Panc1 (cell line): ENCODE measurements at regions not wholly inside any gene's neighbourhood (a gene's known extent, or its start where the extent isn't known, plus 50 kb on each side); places are given as distances from the start of the nearest gene placed in this dataset.

Experiments
- ATAC-seq: fragments of 200-7000 bp; cut with Tn5 transposase; 2 replicates; pipeline ENCODE4 v1.9.1; 2020; ENCODE audit warnings: mild to moderate bottlenecking, moderate library complexity
- BruUV-seq: library from RNA; stranded (reverse); fragments of 400-500 nt; replicated peaks from 2 replicates; lab custom pipeline; 2021; lab: Mats Ljungman, UMichigan
- CTCF ChIA-PET: fragments of 300-600 bp; sonication (Branson Sonifier 250); formaldehyde crosslinking; loops from one replicate; lab custom pipeline; 2022; ENCODE audit warnings: antibody characterized with exemption; lab: Charles Lee
- POLR2A ChIA-PET: fragments of 300-600 bp; sonication (Branson Sonifier 250); formaldehyde crosslinking; loops from one replicate; lab custom pipeline; 2022; ENCODE audit warnings: antibody characterized with exemption; lab: Charles Lee
- DNase-seq: peaks from one replicate; pipeline ENCODE4 v3.0.0-alpha.2; 2010; ENCODE audit warnings: low read depth, low spot score
- H3K27ac ChIP-seq: 2 replicates; pipeline ENCODE4 v1.5.1; 2011; ENCODE audit warnings: mild to moderate bottlenecking, low read length, inconsistent platforms
- H3K27me3 ChIP-seq: fragments of 200-500 bp; sonication (Bioruptor generic); 2 replicates; pipeline ENCODE4 v1.6.0; 2014; ENCODE audit warnings: low read length, inconsistent platforms; ENCODE audit not compliant: control insufficient read depth, insufficient read depth
- H3K36me3 ChIP-seq: fragments of 200-500 bp; sonication (Bioruptor generic); 2 replicates; pipeline ENCODE4 v1.5.1; 2014; ENCODE audit warnings: inconsistent platforms, mild to moderate bottlenecking, low read length, moderate library complexity; ENCODE audit not compliant: control insufficient read depth, insufficient read depth
- H3K4me1 ChIP-seq: 2 replicates; pipeline ENCODE4 v1.5.1; 2011; ENCODE audit warnings: inconsistent platforms, mild to moderate bottlenecking, low read length, moderate library complexity; ENCODE audit not compliant: control insufficient read depth, insufficient read depth
- H3K4me3 ChIP-seq, 2 experiments: 2 replicates each; pipeline ENCODE4 v1.5.1; 2011 to 2012; ENCODE audit warnings: low read depth in 2 of 2, low read length in 2 of 2, mild to moderate bottlenecking in 2 of 2, inconsistent platforms in 1 of 2, moderate library complexity in 1 of 2
- H3K9me3 ChIP-seq: fragments of 200-500 bp; sonication (Bioruptor generic); 2 replicates; pipeline ENCODE4 v1.5.1; 2014; ENCODE audit warnings: low read depth, mild to moderate bottlenecking, inconsistent platforms, low read length, moderate library complexity; ENCODE audit not compliant: control insufficient read depth, insufficient read depth
- CTCF ChIP-seq: fragments of 450-650 bp; IDR thresholded peaks from 2 replicates; pipeline ENCODE4 v1.5.1; 2017; ENCODE audit warnings: mild to moderate bottlenecking
- POLR2AphosphoS5 ChIP-seq: IDR thresholded peaks from 2 replicates; pipeline ENCODE4 v1.6.1; 2012; ENCODE audit warnings: mild to moderate bottlenecking, low read depth, low read length, moderate library complexity
- REST ChIP-seq, 2 experiments: IDR thresholded peaks; 2 replicates each; pipeline ENCODE4 v1.6.1; 2011 to 2012; ENCODE audit warnings: low read depth in 2 of 2, control low read depth in 1 of 2, low read length in 1 of 2, mild to moderate bottlenecking in 1 of 2, moderate library complexity in 1 of 2; ENCODE audit not compliant: insufficient read depth in 1 of 2
- SIN3A ChIP-seq: IDR thresholded peaks from 2 replicates; pipeline ENCODE4 v1.6.1; 2012; ENCODE audit warnings: low read depth, mild to moderate bottlenecking, low read length, moderate library complexity, borderline replicate concordance; ENCODE audit not compliant: insufficient read depth
- TCF7L2 ChIP-seq: IDR thresholded peaks from 2 replicates; pipeline ENCODE4 v1.6.1; 2011; ENCODE audit warnings: mild to moderate bottlenecking, low read depth, low read length, inconsistent platforms
- in situ Hi-C: cut with HindIII; loops from 2 replicates; pipeline ENCODE4 v1.10.0; 2016; ENCODE audit warnings: low sequenced_read_pairs, low pct_unique_long_range_greater_than_20kb
- intact Hi-C: fragments of 100-400 bp; cut with micrococcal nuclease; formaldehyde crosslinking; loops from one replicate; pipeline ENCODE4 v1.10.0; 2022; ENCODE audit not compliant: unreplicated experiment

GRCh38 chr5:56648460-56649034 is 166.8 kb upstream of the MAP3K1 start:
- H3K27ac ChIP-seq = no peak overlapping the region
- H3K27me3 ChIP-seq = peaks cover 2% of the 10 kb centered on the region; the same call in 1 of the 2 replicates
- in situ Hi-C loops (no loop called here), intact Hi-C loops (no loop called here)
- CTCF ChIA-PET = no interaction called here
- H3K9me3 ChIP-seq = no peaks in the 10 kb centered on the region
- ATAC-seq = no peak
- no peaks in the 10 kb centered on the region for H3K36me3 ChIP-seq
- POLR2A ChIA-PET = no interaction called here
- no peak for DNase-seq
- BruUV-seq = no TSS peak
- H3K4me3 ChIP-seq = no peak overlapping the region
- TF ChIP-seq POLR2AphosphoS5 = no peak
- no peak for TF ChIP-seq REST (IDR thresholded peaks at IDR 0.05; ENCODE audit: insufficient read depth in 1 of 2, low read depth in 2 of 2, low read length in 1 of 2)
- no peak for TF ChIP-seq CTCF
- TF ChIP-seq SIN3A = no peak
- no peak for TF ChIP-seq TCF7L2
- H3K4me1 ChIP-seq = no peaks in the 10 kb centered on the region

GRCh38 chr5:56647099-56647850 is 168.1 kb upstream of the MAP3K1 start:
- no peak for ATAC-seq
- H3K4me1 ChIP-seq = no peaks in the 10 kb centered on the region
- H3K9me3 ChIP-seq = no peaks in the 10 kb centered on the region
- in situ Hi-C loops = no loop called here
- H3K36me3 ChIP-seq = no peaks in the 10 kb centered on the region
- H3K27ac ChIP-seq = no peak overlapping the region
- CTCF ChIA-PET = no interaction called here
- DNase-seq = no peak
- intact Hi-C loops = no loop called here
- peaks cover 2% of the 10 kb centered on the region; the same call in 1 of the 2 replicates for H3K27me3 ChIP-seq
- no peak overlapping the region for H3K4me3 ChIP-seq
- POLR2A ChIA-PET = no interaction called here
- no peak for TF ChIP-seq SIN3A
- TF ChIP-seq REST (IDR thresholded peaks at IDR 0.05; ENCODE audit: insufficient read depth in 1 of 2, low read depth in 2 of 2, low read length in 1 of 2) = no peak
- no peak for TF ChIP-seq TCF7L2
- no peak for TF ChIP-seq CTCF
- TF ChIP-seq POLR2AphosphoS5 = no peak
- no TSS peak for BruUV-seq
